ENCODE measurements at regions not wholly inside any gene's neighbourhood (a gene's known extent, or its start where the extent isn't known, plus 50 kb on each side); places are given as distances from the start of the nearest gene placed in this dataset.

DNA sequence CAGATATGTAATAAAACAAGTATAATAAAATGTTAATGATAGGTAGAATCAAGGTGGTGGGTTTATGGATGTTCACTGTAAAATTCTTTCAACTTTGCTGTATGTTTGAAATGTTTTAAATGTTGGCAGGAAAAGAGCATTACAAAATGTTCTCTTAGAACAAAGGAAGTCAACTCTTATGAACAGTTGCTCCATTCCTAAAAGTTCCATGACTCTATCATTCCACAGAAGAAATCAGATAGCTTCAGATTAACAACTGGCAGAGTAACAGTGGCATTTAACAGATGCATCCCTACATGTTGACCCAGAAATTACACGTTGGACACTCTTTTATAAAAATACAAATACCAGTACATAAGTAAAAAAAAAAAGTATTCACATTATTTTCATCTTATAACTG, 2023.7 kb downstream of the ARAP2 start:
- Histone ChIP-seq H3K4ac (ENCODE audit: low read depth, low read length) (no peak overlapping the region), H3K14ac (ENCODE audit: insufficient read depth, low read length) (no peak overlapping the region), H4K91ac (ENCODE audit: insufficient read length, low read depth, low read length) (no peak overlapping the region), H4K5ac (ENCODE audit: insufficient read length, low read depth, low read length) (no peak overlapping the region), H3K56ac (ENCODE audit: insufficient read length, low read depth, low read length) (no peak overlapping the region), H2AK5ac (ENCODE audit: insufficient read length, low read length) (no peak overlapping the region), H2BK15ac (ENCODE audit: low read depth, low read length) (no peak overlapping the region), H3K79me1 (ENCODE audit: insufficient read depth, low read depth, low read length, poor library complexity, severe bottlenecking) (no peaks in the 10 kb centered on the region), H4K20me1 (ENCODE audit: control insufficient read depth, insufficient read depth, insufficient read length) (no peaks in the 10 kb centered on the region), H3K27me3 (ENCODE audit: insufficient read depth, low read length) (no peaks in the 10 kb centered on the region), H2AFZ (ENCODE audit: low read length) (no peak overlapping the region), H2BK120ac (ENCODE audit: low read depth, low read length, poor library complexity, severe bottlenecking) (no peak overlapping the region), H3K4me1 (ENCODE audit: insufficient read depth, low read length) (no peaks in the 10 kb centered on the region), H3K9me3 (ENCODE audit: control insufficient read depth, low read depth, low read length) (no peaks in the 10 kb centered on the region), H3K79me2 (ENCODE audit: insufficient read depth, low read length) (no peaks in the 10 kb centered on the region), H3K9ac (ENCODE audit: extremely low read depth, insufficient read length, low read length) (no peak overlapping the region), H2BK20ac (ENCODE audit: low read depth, low read length, poor library complexity, severe bottlenecking) (no peak overlapping the region), H4K8ac (replicated peaks; ENCODE audit: insufficient read length, low read depth, low read length) (no peak overlapping the region), H3T11ph (ENCODE audit: low read length) (no peak overlapping the region), H2BK12ac (ENCODE audit: insufficient read length, low read depth, low read length) (no peak overlapping the region), H3K23ac (ENCODE audit: insufficient read length, low read depth, low read length) (no peak overlapping the region), H3K27ac (ENCODE audit: insufficient read length, low read depth, low read length) (no peak overlapping the region), H3K18ac (ENCODE audit: insufficient read length, low read depth, low read length) (no peak overlapping the region), H3K23me2 (ENCODE audit: insufficient read length, low read depth, low read length, poor library complexity, severe bottlenecking) (no peaks in the 10 kb centered on the region), H2BK5ac (ENCODE audit: insufficient read length, low read length) (no peak overlapping the region), H3K4me2 (ENCODE audit: insufficient read depth, insufficient read length, low read length) (no peak overlapping the region)
- Mint-ChIP-seq H3K4me3 (no peak overlapping the region), H3K9me3 (peaks cover 14% of the 10 kb centered on the region in 2 experiments; a peak in 4 of 5 replicates), H3K27me3 (ENCODE audit: low read depth) (no peaks in the 10 kb centered on the region), H3K36me3 (ENCODE audit: insufficient read depth in 1 of 3, low read depth in 3 of 3) (peaks cover 0 to 19% (median 5%) of the 10 kb centered on the region in 3 experiments; a peak in 5 of 7 replicates), H3K27ac (no peak overlapping the region), H3K4me1 (peaks cover 0 to 6% of the 10 kb centered on the region in 2 experiments; a peak in 2 of 4 replicates)
- DNase-seq: no peak
- WGBS (ENCODE audit: extremely low coverage, insufficient read length, low lambda C conversion rate): no CpG with 5 or more reads among the region's 1 CpG
- TF ChIP-seq, protein P1, sequence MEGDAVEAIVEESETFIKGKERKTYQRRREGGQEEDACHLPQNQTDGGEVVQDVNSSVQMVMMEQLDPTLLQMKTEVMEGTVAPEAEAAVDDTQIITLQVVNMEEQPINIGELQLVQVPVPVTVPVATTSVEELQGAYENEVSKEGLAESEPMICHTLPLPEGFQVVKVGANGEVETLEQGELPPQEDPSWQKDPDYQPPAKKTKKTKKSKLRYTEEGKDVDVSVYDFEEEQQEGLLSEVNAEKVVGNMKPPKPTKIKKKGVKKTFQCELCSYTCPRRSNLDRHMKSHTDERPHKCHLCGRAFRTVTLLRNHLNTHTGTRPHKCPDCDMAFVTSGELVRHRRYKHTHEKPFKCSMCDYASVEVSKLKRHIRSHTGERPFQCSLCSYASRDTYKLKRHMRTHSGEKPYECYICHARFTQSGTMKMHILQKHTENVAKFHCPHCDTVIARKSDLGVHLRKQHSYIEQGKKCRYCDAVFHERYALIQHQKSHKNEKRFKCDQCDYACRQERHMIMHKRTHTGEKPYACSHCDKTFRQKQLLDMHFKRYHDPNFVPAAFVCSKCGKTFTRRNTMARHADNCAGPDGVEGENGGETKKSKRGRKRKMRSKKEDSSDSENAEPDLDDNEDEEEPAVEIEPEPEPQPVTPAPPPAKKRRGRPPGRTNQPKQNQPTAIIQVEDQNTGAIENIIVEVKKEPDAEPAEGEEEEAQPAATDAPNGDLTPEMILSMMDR (conservative IDR thresholded peaks at IDR 0.05): no peak

Data from H9 (cell line).